Bronchial epithelial cell (primary cell): ENCODE measurements at regions not wholly inside any gene's neighbourhood (a gene's known extent, or its start where the extent isn't known, plus 50 kb on each side); places are given as distances from the start of the nearest gene placed in this dataset.

Experiments used
- DNase-seq: peaks from one replicate; pipeline ENCODE4 v3.0.0-alpha.2; 2010; ENCODE audit warnings: low read depth
- FAIRE-seq: peaks from 2 replicates; lab custom pipeline; 2011; peaks lifted over from hg19 to GRCh38; lab: Jason Lieb, UNC
- H3K27me3 ChIP-seq: 2 replicates; pipeline ENCODE4 v1.5.1; 2011; ENCODE audit warnings: low read length; ENCODE audit not compliant: control insufficient read depth, insufficient read depth
- H3K36me3 ChIP-seq: 2 replicates; pipeline ENCODE4 v1.5.1; 2011; ENCODE audit warnings: low read length; ENCODE audit not compliant: control insufficient read depth, insufficient read depth
- H3K4me3 ChIP-seq: 2 replicates; pipeline ENCODE4 v1.5.1; 2011; ENCODE audit warnings: mild to moderate bottlenecking, low read depth, low read length, control low read depth
- CTCF ChIP-seq: IDR thresholded peaks from 2 replicates; pipeline ENCODE4 v1.5.1; 2011; ENCODE audit warnings: mild to moderate bottlenecking, moderate library complexity, low read length, control low read depth, inconsistent platforms; ENCODE audit not compliant: insufficient read depth, severe bottlenecking

GRCh38 chr1:115201598-115201997, 112.3 kb upstream of the TSPAN2 start:
- no peak for FAIRE-seq
- no peak for DNase-seq
- no peak overlapping the region for H3K4me3 ChIP-seq
- no peak for TF ChIP-seq CTCF
- no peaks in the 10 kb centered on the region for H3K27me3 ChIP-seq
- H3K36me3 ChIP-seq: no peaks in the 10 kb centered on the region

DNA sequence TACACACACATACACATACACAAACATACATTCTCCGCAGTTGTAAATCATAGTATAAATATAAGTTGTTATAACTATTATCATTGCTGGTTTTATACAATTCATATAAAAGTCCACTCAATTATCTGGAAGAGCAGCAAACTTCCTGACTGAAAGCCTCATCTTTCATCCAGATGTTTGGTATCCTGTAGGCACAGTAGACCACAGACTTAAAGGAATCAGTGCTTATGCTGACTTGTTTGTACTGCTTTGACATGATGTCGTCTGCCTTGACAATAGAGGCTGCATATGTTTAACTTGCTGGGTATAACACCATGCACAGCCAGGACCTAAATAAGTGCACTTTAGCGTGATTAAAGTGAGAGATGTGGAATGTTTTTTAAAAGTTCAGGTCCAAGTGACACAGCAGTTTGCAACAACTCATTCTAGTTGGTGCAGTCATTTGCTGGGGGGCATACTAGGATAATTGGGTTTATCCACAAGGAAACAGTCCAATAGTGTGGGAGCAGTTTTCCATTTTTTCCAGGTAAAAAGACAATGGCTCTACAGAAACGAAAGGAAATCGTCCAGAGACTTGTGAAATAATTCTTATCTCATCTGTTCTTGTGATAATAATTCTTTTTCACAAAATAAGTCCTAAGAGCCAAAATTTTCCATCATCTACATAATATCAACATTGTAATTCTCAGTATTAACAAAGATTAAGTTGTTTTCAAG, 110.3 kb upstream of the TSPAN2 start:
- DNase-seq: no peak
- no peak for TF ChIP-seq CTCF
- FAIRE-seq: no peak

DNA sequence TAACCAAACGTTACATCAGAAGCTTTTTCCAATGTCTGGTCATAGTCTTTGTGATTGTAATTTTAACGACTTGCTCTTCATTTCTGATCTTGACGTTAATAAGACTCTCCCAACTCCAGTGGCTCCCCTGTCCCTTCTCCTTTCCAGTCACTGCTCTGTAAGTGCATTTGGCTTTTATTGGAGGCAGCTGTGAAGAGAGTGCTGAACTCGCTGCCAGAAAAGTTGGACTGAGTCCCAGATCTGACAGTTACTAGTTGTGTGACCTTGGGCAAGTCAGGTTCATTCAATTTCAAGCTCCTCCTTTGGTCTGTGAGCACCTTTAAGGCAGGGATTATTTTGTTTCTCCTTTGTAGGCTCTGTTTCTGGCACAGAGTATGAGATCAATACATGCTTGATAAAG, 109.6 kb upstream of the TSPAN2 start:
- Histone ChIP-seq H3K27me3 (no peaks in the 10 kb centered on the region), H3K4me3 (no peak overlapping the region), H3K36me3 (no peaks in the 10 kb centered on the region)
- DNase-seq (no peak), FAIRE-seq (no peak)
- no peak for TF ChIP-seq CTCF

More for the DNA sequence above, 110.3 kb upstream of the TSPAN2 start:
- no peaks in the 10 kb centered on the region for H3K27me3 ChIP-seq
- H3K4me3 ChIP-seq: no peak overlapping the region
- H3K36me3 ChIP-seq: no peaks in the 10 kb centered on the region

GRCh38 chr1:115196296-115196695, 107.0 kb upstream of the TSPAN2 start:
- no peaks in the 10 kb centered on the region for H3K36me3 ChIP-seq
- FAIRE-seq (no peak), DNase-seq (no peak)
- H3K27me3 ChIP-seq: no peaks in the 10 kb centered on the region
- TF ChIP-seq CTCF: no peak
- no peak overlapping the region for H3K4me3 ChIP-seq

- no peak for FAIRE-seq
- no peak for TF ChIP-seq CTCF
- DNase-seq: no peak
- no peaks in the 10 kb centered on the region for H3K36me3 ChIP-seq
- H3K27me3 ChIP-seq: no peaks in the 10 kb centered on the region
- H3K4me3 ChIP-seq: no peak overlapping the region
These were observed 105.2 kb upstream of the TSPAN2 start for GRCh38 chr1:115194506-115194905.
